ENCODE measurements at regions not wholly inside any gene's neighbourhood (a gene's known extent, or its start where the extent isn't known, plus 50 kb on each side); places are given as distances from the start of the nearest gene placed in this dataset.

DNA sequence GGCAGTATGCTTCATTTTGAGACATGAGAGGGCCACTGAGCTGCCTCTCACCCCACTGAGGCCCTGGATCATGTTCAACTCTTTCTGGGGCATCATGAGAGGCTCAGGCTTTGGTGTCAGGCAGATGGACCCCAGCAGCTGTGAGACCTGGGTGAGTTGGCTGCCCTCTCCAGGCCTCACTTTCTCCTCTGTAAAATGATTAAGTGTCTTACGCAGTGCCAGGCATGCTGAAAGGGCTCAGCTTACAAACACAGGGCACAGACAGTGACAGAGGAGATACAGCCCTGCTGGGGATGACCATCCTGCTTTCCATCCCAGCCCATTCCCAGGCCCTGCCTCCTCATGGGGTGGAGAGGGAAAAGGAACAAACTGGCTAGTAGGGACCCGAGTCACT lies 387.4 kb downstream of the MATN1 start:
- Histone ChIP-seq H3K27ac (no peak overlapping the region), H3K36me3 (ENCODE audit: insufficient read depth) (no peaks in the 10 kb centered on the region), H2AFZ (ENCODE audit: low read depth) (no peak overlapping the region), H3K27me3 (ENCODE audit: insufficient read depth, low read depth) (no peaks in the 10 kb centered on the region; the same call in 1 of the 2 replicates), H3K4me3 (IDR thresholded peaks at IDR 0.05; ENCODE audit: insufficient read depth, low read depth, low read length) (no peak overlapping the region), H3K79me2 (ENCODE audit: insufficient read depth, low read depth) (no peaks in the 10 kb centered on the region), H3K9ac (no peak overlapping the region), H4K20me1 (ENCODE audit: insufficient read depth) (no peaks in the 10 kb centered on the region), H3K4me1 (ENCODE audit: low read depth, poor library complexity, severe bottlenecking) (no peaks in the 10 kb centered on the region), H3K4me2 (no peak overlapping the region)
- TF ChIP-seq, protein P1, sequence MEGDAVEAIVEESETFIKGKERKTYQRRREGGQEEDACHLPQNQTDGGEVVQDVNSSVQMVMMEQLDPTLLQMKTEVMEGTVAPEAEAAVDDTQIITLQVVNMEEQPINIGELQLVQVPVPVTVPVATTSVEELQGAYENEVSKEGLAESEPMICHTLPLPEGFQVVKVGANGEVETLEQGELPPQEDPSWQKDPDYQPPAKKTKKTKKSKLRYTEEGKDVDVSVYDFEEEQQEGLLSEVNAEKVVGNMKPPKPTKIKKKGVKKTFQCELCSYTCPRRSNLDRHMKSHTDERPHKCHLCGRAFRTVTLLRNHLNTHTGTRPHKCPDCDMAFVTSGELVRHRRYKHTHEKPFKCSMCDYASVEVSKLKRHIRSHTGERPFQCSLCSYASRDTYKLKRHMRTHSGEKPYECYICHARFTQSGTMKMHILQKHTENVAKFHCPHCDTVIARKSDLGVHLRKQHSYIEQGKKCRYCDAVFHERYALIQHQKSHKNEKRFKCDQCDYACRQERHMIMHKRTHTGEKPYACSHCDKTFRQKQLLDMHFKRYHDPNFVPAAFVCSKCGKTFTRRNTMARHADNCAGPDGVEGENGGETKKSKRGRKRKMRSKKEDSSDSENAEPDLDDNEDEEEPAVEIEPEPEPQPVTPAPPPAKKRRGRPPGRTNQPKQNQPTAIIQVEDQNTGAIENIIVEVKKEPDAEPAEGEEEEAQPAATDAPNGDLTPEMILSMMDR (conservative IDR thresholded peaks at IDR 0.05; ENCODE audit: low read depth, low read length): no peak

DNA sequence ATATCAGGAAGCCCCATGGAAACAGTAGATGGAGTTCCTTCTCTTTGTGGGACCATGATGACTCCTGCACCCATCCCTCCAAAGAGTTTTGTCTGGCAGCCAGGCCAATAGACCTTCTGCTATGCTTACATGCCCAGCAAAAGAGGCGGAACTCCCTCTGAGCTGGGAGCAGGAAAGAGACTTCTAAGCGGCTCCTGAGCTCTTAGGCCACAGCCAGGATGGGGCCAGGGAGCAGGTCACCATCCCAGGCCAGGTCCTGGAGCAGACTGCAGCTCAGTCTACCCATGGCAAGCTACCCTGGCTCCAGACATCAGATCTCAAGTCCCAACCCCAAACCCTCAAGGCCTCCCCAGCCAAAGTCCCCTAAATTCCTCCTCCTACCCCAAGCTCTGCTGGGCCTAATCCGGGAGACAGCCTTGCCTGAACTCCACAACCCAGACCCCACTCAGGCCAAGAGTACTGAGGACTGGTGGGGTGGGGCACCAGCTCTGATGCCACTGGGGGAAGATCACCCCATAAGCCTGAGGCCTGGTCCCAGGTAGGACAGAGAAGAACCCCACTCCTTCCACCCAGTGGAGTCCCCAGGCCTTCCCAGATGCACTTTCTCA lies 387.9 kb downstream of the MATN1 start:
- Histone ChIP-seq H2AFZ (ENCODE audit: low read depth) (no peak overlapping the region), H3K79me2 (ENCODE audit: insufficient read depth, low read depth) (no peaks in the 10 kb centered on the region), H4K20me1 (ENCODE audit: insufficient read depth) (no peaks in the 10 kb centered on the region), H3K4me3 (IDR thresholded peaks at IDR 0.05; ENCODE audit: insufficient read depth, low read depth, low read length) (no peak overlapping the region), H3K4me1 (ENCODE audit: low read depth, poor library complexity, severe bottlenecking) (no peaks in the 10 kb centered on the region), H3K4me2 (no peak overlapping the region), H3K27ac (no peak overlapping the region), H3K36me3 (ENCODE audit: insufficient read depth) (no peaks in the 10 kb centered on the region), H3K27me3 (ENCODE audit: insufficient read depth, low read depth) (no peaks in the 10 kb centered on the region; the same call in 1 of the 2 replicates), H3K9ac (no peak overlapping the region)
- TF ChIP-seq, protein P1 (conservative IDR thresholded peaks at IDR 0.05; ENCODE audit: low read depth, low read length): no peak

DNA sequence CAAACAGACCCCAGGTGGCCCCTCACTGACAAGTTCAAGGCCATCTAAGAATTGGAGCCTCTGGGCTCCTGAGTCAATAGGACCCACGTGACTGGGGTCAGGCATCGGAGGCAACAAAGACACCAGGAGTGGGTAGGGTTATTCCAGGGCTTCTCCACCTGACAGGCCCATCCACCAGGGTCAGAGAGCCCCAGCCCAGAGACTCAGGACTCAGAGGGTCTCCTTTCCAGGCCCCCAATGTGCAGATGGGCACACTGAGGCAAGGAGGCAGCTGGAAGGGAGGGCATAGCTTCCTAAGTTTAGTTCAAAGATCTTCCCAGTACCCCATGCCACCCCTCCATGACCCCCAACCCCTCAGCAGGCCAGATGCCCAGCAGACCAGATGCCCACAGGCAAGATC lies 388.6 kb downstream of the MATN1 start:
- H3K36me3 ChIP-seq (ENCODE audit: insufficient read depth): no peaks in the 10 kb centered on the region
- H4K20me1 ChIP-seq (ENCODE audit: insufficient read depth): no peaks in the 10 kb centered on the region
- H3K9ac ChIP-seq: no peak overlapping the region
- no peaks in the 10 kb centered on the region; the same call in 1 of the 2 replicates for H3K27me3 ChIP-seq (ENCODE audit: insufficient read depth, low read depth)
- no peaks in the 10 kb centered on the region for H3K79me2 ChIP-seq (ENCODE audit: insufficient read depth, low read depth)
- no peak overlapping the region for H2AFZ ChIP-seq (ENCODE audit: low read depth)
- no peaks in the 10 kb centered on the region for H3K4me1 ChIP-seq (ENCODE audit: low read depth, poor library complexity, severe bottlenecking)
- TF ChIP-seq, protein P1 (conservative IDR thresholded peaks at IDR 0.05; ENCODE audit: low read depth, low read length): no peak
- H3K4me2 ChIP-seq: no peak overlapping the region
- no peak overlapping the region for H3K27ac ChIP-seq
- H3K4me3 ChIP-seq (IDR thresholded peaks at IDR 0.05; ENCODE audit: insufficient read depth, low read depth, low read length): no peak overlapping the region

DNA sequence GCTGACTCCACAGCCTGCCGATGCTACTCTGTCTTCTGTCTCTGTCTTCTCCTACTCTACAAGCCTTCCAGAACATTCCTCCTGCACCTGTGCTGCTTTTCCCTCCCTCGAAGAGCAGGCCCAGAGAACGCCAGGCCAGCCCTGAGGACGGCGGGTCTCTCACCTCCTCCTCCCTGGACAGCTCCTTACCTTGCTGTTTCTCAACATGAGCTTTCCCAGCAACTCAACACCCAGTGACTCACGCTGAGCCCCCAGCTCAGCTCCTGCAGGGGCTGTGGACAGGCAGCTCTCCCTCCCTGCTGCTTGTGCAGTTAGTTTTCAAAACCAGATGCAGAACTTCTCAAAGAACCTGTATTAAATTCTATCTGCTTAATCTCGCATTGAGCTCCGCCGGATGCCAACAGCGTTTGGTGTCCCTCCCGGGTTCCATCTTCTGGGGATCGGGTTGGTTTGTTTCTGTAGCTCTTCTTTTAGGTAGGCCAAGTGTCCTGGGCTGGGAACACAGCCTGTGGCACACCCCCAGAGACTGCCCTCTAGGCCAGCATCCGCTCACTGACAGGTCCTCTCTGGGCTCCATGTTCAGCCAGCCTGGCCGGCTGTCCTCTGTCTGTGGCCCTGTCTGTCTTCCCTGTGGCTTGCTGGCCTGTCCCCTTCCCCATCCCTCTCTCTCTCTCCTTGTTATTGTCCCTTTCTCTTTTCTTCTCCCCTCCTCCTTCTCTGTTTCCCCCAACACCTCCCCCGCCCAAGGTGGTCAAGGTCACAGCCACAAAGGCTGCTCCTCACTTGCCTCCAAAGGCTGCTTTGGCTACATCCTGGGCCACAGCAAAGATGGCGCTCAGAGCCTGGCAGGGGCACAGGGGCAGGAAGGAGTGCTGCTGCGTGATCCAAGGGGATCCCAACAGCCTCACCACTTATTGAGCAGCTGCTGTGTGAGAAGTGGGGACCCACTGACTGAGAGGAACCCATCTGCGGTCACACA lies 391.0 kb downstream of the MATN1 start:
- H3K27ac ChIP-seq: no peak overlapping the region
- TF ChIP-seq, protein P1 (conservative IDR thresholded peaks at IDR 0.05; ENCODE audit: low read depth, low read length): no peak
- H3K36me3 ChIP-seq (ENCODE audit: insufficient read depth): no peaks in the 10 kb centered on the region
- no peaks in the 10 kb centered on the region for H4K20me1 ChIP-seq (ENCODE audit: insufficient read depth)
- no peak overlapping the region for H3K9ac ChIP-seq
- H3K27me3 ChIP-seq (ENCODE audit: insufficient read depth, low read depth): no peaks in the 10 kb centered on the region; the same call in 1 of the 2 replicates
- H2AFZ ChIP-seq (ENCODE audit: low read depth): no peak overlapping the region
- H3K4me3 ChIP-seq (IDR thresholded peaks at IDR 0.05; ENCODE audit: insufficient read depth, low read depth, low read length): no peak overlapping the region
- H3K4me2 ChIP-seq: no peak overlapping the region
- no peaks in the 10 kb centered on the region for H3K79me2 ChIP-seq (ENCODE audit: insufficient read depth, low read depth)
- no peaks in the 10 kb centered on the region for H3K4me1 ChIP-seq (ENCODE audit: low read depth, poor library complexity, severe bottlenecking)

All from KMS-11 (cell line).